ENCODE measurements at regions not wholly inside any gene's neighbourhood (a gene's known extent, or its start where the extent isn't known, plus 50 kb on each side); places are given as distances from the start of the nearest gene placed in this dataset.

DNA sequence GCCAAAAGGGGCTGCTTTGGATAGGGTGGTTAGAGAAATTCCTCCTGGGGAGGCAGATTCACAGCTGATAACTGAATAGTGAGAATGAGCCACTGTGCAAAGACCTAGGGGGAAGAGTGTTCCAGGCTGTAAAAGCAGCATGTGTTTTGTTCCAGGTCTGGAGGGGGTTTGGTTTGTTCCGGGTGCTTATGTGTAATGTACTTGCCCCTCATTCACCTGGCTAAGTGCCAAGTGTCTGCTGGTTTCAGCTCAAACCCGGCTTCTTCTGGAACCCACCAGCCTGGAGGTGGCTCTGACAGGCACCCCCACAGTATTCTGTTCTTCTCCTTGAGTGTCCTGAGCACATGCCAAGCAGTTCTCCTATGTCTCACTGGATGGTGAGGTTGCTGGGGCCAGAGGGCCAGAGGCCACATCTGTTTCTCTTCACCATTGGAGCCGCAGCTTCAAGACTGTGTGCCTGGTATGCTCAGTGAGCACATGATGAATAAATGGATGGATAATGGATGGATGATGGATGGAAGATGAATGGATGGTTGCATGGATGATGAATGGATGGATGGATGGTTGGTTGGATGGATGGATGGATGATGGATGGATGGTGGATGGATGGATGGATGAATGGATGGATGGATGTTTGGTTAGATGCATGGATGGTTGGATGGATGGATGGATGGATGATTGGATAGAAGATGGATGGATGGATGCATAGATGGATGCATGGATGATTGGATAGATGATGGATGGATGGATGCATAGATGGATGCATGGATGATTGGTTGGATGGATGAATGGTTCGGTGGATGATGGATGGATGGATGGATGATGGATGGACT lies 227.6 kb downstream of the BMP7 start:
- DNase-seq, result no peak

- no peak for DNase-seq
Measured at GRCh38 chr20:57040466-57040865, 226.0 kb downstream of the BMP7 start.

GRCh38 chr20:57040924-57041323 lies 225.5 kb downstream of the BMP7 start:
- no peak for DNase-seq

DNA sequence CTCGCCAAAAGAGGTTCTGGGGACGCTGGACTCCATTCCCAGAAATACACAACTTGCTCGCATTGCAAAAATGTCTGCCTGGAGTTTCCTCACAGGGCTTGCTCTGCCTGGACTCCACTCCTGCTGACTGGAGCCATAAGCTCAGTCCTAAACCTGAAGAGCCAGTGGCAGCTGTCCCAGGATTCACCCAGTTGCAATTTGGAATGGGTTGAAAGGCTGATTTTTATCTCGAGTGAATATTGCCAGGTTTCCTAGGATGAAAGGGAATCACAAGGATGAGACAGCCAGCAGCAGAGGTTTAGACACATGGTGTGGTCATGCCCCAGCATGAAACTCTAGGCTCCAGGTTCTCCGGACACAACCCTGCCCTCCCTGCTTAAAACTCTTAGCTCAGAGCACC lies 223.3 kb downstream of the BMP7 start:
- DNase-seq, result no peak

GRCh38 chr20:57043669-57044268 lies 222.7 kb downstream of the BMP7 start:
- DNase-seq, result no peak

DNA sequence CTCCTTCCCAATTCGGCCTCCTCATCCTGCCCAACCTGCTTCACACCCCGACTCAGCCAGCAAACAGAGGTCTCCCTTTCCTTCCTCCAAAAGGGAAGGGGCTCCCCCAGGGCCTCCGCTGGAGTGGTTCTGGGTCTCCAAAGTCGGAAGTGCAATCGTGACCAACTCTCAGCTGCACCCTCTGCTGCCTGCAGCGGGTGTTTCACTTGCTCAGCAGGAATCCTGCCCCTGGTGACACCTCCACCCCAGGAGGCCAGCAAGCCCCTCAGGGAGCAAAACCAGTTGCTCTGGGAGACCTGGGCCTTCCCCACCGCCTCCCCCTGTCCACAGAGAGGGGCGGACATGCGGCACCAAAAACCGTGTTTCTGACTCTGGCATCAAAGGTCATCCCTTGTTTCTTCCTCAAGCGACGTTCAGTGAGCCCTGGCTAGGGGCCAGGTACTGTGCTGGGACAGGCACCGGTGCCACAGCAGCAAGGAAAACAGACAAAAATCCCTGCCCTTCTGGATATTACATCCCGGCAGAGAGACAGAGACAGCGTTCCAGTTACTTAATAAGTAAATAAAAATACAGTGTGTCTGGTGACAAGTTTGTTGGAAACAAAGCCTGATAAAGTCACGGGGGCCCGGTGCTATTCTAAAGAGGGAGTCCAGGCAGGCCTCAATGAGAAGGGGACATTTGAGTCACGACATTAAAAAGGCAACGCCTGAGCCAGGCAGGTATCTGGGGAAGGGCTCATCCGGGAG lies 219.0 kb downstream of the BMP7 start:
- no peak for DNase-seq

DNA sequence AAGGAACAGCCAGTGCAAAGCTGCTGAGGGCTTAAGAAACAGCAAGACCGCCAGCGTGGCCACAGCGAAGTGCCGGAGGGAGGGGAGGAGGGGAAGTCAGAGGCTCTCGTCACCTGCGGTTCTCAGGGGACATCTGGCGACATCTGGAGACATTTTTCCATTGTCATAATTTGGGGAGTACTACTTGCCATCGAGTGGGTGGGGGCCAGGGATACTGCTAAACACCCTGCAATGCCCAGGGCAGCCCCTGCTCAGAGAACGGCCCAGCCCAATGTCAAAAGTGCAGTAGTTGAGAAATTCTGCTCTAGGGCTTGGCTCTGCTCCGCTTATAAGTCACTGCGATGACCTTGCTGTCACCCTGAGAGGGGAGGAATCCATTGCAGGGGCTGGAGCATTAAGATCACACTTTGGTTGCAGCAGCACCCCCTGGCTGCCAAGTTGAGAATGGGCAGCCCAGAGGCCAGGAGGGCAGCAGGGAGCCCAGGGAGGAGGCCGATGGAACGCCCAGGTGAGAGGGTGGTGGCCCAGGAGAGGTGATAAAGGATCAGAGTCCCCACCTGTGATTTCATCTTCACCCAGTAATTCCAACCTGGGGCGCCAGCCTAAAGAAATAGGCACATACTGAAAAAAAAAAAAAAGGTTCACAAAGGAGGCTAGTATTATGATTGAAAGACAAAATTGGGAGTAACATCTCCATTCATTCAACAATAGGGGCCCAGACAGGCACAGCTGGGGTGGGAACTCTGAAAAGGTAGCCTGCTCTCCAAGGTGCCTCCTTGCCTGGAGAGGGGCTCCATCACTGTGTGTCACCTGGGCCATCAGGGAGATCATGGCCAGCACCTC lies 218.2 kb downstream of the BMP7 start:
- DNase-seq, result no peak

GRCh38 chr20:57049296-57049695 lies 217.1 kb downstream of the BMP7 start:
- no peak for DNase-seq

- DNase-seq, result no peak
Measured at GRCh38 chr20:57051096-57051495, 215.3 kb downstream of the BMP7 start.

DNA sequence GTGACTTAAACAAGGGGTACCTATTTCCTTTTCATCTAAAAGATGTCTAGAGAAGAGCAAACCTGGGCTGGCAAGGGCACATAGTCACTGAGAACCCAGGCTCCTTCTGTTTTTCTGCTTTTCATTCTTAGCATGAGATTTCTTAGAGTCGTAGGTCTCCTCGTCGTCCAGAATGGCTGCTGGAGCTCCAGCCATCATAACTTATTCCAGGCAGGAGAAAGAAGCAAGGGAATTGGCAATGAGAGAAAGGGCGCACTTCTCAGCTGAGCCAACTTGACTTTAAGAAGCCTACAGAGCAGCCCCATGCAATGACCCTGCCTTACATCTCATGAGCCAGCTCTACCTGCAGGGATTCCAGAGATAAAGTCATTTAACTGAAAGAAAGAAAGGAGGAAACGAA lies 213.4 kb downstream of the BMP7 start:
- DNase-seq, result no peak

DNA sequence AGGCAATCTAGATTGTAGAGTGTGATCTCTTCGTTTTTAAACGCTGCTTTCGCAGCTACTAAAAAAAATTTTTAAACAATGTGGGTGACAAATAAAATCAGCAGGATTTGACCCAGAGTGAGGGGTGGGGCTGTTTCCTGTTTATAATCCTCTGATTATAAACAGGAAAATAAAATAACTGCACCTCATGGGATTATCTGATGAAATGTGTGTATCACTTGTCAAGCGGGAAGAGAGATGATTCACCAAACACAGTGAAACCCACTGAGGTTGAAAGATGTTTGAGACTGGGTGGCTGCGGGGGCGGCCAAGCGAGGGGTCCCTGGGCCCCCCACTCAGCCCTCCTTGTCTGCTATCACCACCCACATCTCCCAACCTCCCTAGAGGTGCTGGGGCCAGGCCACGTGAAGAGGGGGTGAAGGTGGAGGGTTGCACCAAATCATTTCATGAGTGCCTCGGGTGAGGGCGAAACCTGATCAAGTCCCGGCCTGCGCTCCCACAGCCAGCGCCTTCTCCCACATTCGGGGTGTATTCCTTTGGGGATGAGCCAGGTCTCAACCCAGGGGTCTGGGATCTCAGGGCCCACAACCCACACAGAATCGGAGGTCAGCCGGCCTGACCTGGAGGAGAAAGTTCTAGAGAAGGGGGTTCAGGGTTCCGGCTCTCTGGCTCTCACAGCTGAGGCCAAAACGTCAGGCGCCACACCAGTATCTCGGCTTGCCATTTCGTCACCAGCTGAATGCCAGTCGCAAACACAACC lies 212.5 kb downstream of the BMP7 start:
- DNase-seq, result no peak

DNA sequence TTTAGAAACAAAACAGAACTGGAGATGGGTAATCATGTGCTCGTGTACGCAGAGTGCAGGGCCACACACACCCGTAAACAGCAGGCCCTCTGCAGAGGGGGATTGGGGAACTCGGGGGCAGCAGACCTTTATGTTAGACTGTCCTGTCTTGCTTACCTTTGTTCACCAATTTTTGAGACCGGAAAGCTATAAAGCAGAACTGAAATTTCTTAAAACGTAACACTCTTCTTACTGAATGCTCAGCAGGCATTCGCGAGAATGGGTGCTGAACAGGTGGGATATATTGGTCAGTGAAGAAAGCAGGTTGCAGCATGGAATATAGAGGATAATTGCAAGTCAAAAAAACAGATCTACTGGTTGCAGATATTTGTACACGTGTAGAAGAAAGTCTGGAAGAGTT lies 211.1 kb downstream of the BMP7 start:
- DNase-seq, result no peak

DNA sequence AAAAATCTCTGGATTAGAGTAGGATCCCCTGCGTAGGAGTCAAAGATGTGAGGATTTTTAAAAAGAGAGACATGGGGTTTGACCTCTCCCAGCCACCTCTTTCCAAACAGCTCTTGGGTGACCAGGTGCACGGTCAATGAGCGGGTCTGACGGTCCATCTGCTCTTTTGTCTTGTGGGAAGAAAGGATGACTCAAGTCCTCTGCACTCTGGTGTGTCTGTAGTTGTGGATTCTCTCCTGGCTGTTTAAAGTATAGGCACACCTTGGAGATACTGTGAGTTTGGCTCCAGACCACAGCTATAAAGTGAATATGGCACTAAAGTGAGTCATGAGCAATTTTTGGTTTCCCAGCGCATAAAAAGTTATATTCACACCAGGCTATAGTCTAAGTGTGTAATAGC lies 209.8 kb downstream of the BMP7 start:
- DNase-seq, result no peak

DNA sequence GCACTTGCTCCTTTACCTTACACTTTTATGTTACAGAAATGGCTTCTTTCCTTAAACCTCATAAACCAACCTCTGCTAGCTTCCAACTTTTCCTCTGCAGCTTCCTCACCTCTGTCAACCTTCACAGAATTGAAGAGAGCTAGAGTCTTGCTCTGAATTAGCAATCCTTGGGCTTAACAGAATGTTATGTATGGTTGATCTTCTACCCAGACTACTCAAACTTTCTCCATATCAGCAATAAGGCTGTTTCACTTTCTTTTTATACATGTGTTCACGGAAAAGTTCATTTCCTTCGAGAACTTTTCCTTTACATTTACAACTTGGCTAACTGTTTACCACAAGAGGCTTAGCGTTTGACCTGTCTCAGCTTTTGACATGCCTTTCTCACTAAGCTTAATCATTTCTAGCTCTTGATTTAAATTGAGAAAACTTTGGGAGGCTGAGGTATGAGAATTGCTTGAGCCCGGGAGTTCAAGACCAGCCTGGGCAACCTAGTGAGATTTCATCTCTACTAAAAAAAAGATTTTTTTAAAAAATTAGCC lies 207.3 kb downstream of the BMP7 start:
- no peak for DNase-seq

DNA sequence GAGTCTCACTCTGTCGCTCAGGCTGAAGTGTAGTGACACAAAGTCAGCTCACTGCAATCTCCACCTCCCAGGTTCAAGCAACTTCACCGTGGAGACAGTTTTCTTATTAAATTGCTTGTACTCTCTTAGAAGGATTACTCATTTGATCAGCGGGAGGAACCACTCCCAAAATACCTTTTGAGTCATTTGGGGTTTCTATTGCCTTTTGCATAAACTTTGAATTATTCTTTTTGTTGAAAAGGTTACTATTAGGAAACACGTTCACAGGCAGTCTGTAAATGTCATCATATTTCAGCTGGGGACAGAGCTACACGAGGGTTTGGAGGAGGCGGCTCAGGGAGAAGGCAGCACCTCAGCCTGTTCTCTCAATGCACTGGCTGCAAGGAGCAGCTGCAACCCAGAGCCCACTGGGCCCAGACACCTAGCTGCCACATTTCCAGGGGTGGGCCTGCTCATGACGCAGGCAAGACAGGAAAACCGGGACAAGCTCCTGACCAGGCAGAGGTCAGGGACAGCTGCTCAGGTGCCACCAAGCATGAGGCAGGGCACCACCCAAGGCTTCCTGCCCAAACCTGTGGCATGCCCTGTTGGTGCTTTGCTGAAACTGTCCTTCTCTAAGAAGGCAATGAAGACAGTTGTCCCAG lies 205.9 kb downstream of the BMP7 start:
- DNase-seq, result no peak

DNA sequence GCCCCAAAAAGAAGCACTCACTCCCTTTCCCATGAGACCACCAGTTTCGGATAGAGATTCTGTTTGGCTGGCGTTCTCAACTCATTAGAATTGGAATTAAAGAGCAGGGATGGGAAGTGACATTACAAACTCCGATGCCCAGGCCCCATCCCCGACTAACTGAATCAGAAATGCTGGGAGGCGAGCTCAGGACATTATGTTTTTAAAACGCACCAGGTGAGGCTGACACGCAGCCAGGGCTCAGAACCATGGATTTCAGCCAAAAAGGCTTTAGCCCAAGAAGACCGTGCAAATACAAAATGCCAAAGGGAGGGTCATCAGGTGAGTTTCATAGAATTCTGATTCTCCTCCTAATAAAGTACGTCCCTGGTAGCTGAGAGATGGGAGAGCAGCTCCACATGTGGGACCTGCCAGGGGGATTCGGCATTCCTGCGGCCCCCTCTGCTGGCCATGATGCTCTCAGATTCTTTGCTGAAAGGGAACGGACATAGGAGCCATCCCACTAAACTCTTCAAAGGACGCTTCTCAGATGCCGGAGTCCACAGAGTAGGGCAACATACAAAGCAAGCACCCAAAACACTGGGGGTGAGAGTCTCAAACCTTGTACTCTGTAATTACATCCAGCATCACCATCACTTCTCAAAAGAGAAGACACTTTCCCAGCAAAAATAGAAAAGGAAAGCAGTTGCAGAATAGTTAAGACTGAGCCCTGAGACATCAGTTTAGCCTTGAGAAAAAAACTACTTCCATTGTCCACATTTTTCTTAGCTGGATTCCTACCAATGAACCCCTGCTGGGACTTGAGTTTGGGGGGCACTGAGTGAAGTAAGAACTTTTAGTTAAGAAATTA lies 205.2 kb downstream of the BMP7 start:
- peak; percentile 10 for DNase-seq

GRCh38 chr20:57062241-57062640 lies 204.2 kb downstream of the BMP7 start:
- no peak for DNase-seq

DNA sequence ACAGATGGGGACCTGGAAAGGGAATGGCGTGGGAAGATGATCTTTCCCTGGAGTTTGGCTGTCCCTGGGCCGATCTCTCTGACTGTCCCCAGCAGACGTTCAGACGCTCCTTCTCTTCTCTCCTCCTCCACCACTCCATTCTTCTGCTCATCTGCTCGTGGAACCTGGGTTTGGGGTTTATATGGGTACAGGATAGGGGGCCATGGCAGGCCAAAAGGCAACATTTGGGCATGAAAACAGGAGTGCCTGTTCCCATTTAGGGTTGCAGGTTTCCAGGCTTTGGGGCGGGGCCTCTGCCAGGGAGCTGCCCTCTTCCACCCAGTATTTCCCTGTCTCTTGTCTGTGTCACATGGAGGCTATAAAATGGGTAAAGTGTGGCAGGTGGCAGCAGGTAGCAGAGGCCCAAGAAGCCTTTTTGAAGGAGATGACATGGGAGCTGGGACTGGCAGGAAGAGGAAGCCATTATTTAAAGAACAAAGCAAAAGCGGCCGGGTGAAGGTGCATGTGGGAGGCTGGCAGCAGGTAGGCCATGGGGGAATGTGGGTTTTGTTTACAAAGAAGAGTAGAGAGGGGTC lies 203.7 kb downstream of the BMP7 start:
- no peak for DNase-seq

DNA sequence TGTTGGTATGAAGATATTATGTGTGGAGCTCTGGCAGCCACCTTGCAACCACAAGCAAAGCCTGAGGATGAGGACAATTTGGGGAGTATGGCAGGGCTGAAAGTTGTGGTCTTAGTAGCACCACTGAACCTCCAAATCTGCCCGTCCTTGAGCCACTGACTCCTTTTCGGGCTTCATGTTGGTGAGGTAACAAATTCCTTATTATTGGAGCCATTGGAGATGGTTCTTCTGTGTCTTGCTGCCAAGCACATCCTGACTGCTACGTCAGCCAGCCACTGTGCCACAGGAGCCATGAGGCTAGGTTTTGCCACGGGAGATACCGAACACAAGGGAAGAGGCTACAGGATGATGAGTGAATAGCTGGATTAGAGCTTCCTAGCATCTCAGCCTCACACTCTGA lies 201.6 kb downstream of the BMP7 start:
- no peak for DNase-seq

- DNase-seq, result no peak
Measured at GRCh38 chr20:57065646-57066045, 200.8 kb downstream of the BMP7 start.

Measured in NCI-H69 (cell line).